ENCODE measurements at regions not wholly inside any gene's neighbourhood (a gene's known extent, or its start where the extent isn't known, plus 50 kb on each side); places are given as distances from the start of the nearest gene placed in this dataset.

- TF ChIP-seq, protein P1, sequence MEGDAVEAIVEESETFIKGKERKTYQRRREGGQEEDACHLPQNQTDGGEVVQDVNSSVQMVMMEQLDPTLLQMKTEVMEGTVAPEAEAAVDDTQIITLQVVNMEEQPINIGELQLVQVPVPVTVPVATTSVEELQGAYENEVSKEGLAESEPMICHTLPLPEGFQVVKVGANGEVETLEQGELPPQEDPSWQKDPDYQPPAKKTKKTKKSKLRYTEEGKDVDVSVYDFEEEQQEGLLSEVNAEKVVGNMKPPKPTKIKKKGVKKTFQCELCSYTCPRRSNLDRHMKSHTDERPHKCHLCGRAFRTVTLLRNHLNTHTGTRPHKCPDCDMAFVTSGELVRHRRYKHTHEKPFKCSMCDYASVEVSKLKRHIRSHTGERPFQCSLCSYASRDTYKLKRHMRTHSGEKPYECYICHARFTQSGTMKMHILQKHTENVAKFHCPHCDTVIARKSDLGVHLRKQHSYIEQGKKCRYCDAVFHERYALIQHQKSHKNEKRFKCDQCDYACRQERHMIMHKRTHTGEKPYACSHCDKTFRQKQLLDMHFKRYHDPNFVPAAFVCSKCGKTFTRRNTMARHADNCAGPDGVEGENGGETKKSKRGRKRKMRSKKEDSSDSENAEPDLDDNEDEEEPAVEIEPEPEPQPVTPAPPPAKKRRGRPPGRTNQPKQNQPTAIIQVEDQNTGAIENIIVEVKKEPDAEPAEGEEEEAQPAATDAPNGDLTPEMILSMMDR (IDR thresholded peaks at IDR 0.05; ENCODE audit: insufficient read depth, low read depth, low read length) = no peak
- no peak for TF ChIP-seq EZH2 (IDR thresholded peaks at IDR 0.05; ENCODE audit: insufficient read depth, low read length)
These were observed 731.6 kb downstream of the BRINP1 start for GRCh38 chr9:118637681-118638080.

All from astrocyte (in vitro differentiated cells and primary cell).